ENCODE measurements at regions not wholly inside any gene's neighbourhood (a gene's known extent, or its start where the extent isn't known, plus 50 kb on each side); places are given as distances from the start of the nearest gene placed in this dataset.

DNA sequence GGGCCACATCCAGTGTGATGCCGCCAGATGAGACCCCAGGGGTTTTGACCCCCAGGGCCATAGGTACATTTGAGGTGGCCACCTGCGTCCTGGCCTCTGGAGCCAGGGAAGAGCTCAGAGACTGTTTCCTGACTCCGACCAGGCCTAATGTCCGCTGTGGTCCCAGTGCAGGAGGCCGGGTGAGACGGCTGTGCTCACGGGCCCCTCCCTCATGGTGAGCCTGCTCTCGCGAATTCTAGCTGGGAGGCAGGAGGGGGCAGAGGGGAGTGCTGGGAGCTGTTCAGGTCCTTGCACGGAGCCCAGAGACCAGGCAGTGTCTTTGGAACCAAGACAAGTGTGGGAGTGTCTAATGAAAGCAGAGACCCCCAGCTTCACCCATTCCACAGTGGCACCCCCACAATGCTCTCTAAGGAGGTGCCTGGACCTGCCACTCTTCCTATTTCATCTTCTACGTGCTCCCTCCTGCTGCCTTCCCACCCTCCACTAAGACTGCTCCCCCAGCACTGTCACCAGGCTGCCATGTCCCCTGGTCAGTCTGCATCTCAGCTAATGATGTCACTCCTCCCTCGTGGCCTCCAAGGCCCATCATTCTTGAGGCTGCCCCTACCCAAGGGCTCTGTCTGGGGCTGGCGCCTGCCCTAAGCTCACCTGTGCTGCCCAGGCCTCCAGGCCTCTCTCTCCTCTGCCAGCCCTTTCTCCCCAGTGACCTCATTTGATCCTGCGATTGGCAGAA, 256.3 kb upstream of the C1orf174 start:
- DNase-seq (ENCODE audit: low read depth), result no peak
- H3K4me3 ChIP-seq (ENCODE audit: control insufficient read depth, low read depth, low read length), result no peak overlapping the region
- TF ChIP-seq, protein P1, sequence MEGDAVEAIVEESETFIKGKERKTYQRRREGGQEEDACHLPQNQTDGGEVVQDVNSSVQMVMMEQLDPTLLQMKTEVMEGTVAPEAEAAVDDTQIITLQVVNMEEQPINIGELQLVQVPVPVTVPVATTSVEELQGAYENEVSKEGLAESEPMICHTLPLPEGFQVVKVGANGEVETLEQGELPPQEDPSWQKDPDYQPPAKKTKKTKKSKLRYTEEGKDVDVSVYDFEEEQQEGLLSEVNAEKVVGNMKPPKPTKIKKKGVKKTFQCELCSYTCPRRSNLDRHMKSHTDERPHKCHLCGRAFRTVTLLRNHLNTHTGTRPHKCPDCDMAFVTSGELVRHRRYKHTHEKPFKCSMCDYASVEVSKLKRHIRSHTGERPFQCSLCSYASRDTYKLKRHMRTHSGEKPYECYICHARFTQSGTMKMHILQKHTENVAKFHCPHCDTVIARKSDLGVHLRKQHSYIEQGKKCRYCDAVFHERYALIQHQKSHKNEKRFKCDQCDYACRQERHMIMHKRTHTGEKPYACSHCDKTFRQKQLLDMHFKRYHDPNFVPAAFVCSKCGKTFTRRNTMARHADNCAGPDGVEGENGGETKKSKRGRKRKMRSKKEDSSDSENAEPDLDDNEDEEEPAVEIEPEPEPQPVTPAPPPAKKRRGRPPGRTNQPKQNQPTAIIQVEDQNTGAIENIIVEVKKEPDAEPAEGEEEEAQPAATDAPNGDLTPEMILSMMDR (conservative IDR thresholded peaks at IDR 0.05; ENCODE audit: control insufficient read depth, insufficient read depth, low read depth, low read length), result no peak

DNA sequence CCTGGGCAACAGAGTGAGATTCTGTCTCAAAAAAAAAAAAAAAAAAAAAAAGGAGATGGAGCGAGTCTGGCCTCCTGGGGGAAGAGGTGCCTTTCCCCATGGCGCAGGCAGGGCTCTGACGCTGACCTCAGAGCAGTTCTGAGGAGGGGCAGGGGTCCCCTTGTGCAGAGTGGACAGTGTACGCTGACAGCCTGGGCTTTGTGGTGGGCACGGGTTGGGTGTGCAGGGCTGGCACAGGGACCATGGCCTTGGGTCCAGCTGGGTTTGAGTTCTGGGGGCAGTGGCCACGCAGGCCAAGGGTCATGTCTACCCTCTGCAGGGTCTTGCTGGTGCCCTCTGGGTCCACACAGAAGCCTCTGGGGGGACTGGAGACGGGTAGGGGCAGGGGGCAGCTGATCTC, 260.1 kb upstream of the C1orf174 start:
- DNase-seq (ENCODE audit: low read depth), result no peak
- TF ChIP-seq, protein P1 (conservative IDR thresholded peaks at IDR 0.05; ENCODE audit: control insufficient read depth, insufficient read depth, low read depth, low read length), result no peak

DNA sequence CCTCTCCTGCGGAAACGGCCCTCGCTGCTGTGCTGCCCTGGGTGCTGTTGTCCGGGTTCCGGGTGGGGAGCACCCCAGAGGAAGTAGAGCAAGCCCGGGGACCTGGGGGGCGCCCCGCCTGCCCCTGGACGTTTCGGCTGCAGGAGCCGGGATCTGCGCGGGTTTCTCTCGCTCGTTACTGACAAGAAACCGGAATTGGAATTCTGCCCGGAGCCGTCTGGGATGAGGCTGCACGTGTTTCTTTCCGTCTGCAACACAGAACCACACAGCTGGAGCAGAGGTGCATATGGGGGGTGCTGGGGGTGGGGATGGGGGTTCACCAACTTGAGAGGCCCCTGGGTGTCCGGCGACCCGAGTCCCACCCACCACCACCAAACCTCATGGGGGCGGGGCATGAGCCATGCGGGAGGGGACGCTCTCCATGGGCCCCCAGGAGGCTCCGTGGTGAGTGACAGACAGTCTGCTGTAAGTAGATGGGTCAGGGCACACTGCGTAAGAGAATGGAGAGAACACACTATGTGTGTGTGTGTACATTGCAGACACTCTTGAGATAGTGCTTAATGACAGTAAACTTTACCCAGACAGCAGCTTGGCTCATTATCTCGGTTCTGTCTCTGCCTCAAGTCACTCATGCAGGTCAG, 261.4 kb upstream of the C1orf174 start:
- no peak overlapping the region for H3K4me3 ChIP-seq (ENCODE audit: control insufficient read depth, low read depth, low read length)
- TF ChIP-seq, protein P1 (conservative IDR thresholded peaks at IDR 0.05; ENCODE audit: control insufficient read depth, insufficient read depth, low read depth, low read length), result no peak
- no peak for DNase-seq (ENCODE audit: low read depth)

More for the DNA sequence above, 260.1 kb upstream of the C1orf174 start:
- no peak overlapping the region for H3K4me3 ChIP-seq (ENCODE audit: control insufficient read depth, low read depth, low read length)

DNA sequence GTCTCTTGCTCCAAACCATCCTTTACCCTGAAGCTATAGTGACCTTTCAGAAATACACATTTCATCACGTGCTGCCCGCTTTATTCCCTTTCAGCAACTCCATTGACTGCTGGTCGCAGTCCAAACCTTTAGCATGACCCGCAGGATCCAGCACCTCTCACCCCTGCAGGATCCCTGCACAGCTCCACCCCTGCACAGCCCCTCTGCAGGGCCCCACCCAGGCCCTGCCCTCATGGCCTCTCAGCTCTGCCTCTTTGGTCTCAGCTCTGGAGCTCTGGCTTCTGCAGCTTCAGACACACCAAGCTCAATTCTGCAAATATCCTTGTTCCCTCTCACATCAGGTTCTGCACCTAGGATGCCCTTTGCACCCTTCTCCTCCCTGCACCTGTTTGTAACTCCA, 264.9 kb upstream of the C1orf174 start:
- TF ChIP-seq, protein P1 (conservative IDR thresholded peaks at IDR 0.05; ENCODE audit: control insufficient read depth, insufficient read depth, low read depth, low read length), result no peak
- no peak for DNase-seq (ENCODE audit: low read depth)
- no peak overlapping the region for H3K4me3 ChIP-seq (ENCODE audit: control insufficient read depth, low read depth, low read length)

DNA sequence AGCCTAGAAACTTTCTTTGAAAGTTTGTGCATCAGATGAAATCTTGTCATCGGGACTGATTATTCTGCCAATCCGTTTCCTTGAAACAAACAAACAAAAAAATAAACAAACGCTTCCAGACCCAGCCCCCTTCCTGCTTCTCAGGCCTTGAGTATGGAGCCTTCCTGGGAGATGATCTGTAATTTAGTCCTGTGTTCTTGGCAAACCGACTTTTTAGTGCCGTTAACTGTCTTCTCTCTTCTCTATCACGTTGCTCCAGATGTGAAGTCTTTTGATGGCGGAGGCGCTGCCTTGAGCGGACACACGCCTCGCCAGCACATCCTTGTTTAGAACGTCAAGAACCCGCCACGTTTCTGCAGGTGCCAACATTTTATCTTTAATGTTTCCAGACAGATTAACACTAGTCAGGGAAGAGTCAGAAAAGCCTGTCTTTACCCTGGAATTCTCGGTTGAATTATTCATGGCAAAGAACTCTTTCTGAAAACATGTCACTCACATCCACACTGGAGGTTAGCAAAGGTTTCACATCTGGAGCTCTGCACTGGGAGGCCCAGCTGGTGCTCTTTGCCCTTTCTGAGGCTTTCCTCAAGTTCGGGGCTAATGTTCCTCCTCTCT, 265.7 kb upstream of the C1orf174 start:
- no peak overlapping the region for H3K4me3 ChIP-seq (ENCODE audit: control insufficient read depth, low read depth, low read length)
- no peak for DNase-seq (ENCODE audit: low read depth)
- TF ChIP-seq, protein P1 (conservative IDR thresholded peaks at IDR 0.05; ENCODE audit: control insufficient read depth, insufficient read depth, low read depth, low read length), result no peak

DNA sequence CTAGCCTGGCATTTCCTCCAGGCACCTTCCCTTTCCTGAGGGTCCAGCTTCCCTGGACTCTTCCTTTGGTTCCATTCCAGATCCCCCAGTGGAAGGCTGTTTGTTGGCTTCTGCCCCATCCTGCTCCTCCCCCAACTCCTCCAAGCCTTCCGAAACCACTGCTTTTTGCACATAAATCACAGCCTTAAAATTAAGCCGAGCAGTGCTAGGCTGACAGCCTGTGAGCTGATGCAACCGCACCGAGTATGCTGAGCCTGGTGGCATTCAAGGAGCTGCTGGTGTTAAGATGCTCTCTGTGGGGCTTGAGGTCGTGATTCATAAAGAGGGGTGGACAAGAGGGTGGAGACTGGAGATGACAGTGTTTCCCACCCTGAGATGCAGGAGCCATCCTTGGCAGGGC, 266.6 kb upstream of the C1orf174 start:
- TF ChIP-seq, protein P1 (conservative IDR thresholded peaks at IDR 0.05; ENCODE audit: control insufficient read depth, insufficient read depth, low read depth, low read length), result no peak
- no peak overlapping the region for H3K4me3 ChIP-seq (ENCODE audit: control insufficient read depth, low read depth, low read length)
- DNase-seq (ENCODE audit: low read depth), result no peak
